ENCODE measurements at regions not wholly inside any gene's neighbourhood (a gene's known extent, or its start where the extent isn't known, plus 50 kb on each side); places are given as distances from the start of the nearest gene placed in this dataset.
"Not testable (repeated sequence)": the region's sequence is repeated elsewhere in the genome, so short reads cannot be mapped to it uniquely, and the experiment has no call there.

DNA sequence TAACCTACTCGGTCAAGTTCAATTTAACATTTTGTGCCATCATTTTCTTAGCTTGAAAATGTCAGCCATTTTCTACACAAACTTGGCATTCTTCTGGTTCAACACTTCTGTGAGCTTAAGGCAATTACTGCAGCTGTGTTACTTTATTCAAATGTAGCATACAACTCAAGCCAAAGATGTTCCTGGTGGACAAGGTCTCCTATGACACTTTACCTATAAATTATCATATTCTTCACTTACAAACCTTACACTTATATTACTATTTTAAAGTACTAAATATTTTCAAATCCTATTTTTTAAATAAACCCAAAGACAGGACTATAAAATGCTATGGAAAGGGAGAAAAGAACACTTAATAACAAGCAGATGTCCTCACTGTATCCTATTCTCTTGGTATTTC lies 1045.3 kb downstream of the TSN start:
- no TSS peak for BruUV-seq (replicated peaks)
- TF ChIP-seq CTCF (IDR thresholded peaks at IDR 0.05; ENCODE audit: unreplicated experiment): no peak
- no peak overlapping the region for H3K27ac Mint-ChIP-seq (ENCODE audit: low read depth, unreplicated experiment)
- no peak overlapping the region for H3K4me3 Mint-ChIP-seq (ENCODE audit: unreplicated experiment)
- POLR2A ChIA-PET: no interaction called here
- no peaks in the 10 kb centered on the region for H3K36me3 Mint-ChIP-seq (ENCODE audit: insufficient read depth, unreplicated experiment)
- CTCF ChIA-PET: interaction anchor here (0.6 kb wide), 1 partner anchor 180 kb away, joined by 4 read pairs; no protein-coding TSS in a partner anchor
- intact Hi-C loops (cut with micrococcal nuclease): no loop called here
- H3K9me3 Mint-ChIP-seq (ENCODE audit: unreplicated experiment): no peaks in the 10 kb centered on the region
- H3K4me1 Mint-ChIP-seq (ENCODE audit: insufficient read depth, unreplicated experiment): peaks cover 6% of the 10 kb centered on the region
- H3K27me3 Mint-ChIP-seq (ENCODE audit: insufficient read depth, unreplicated experiment): no peaks in the 10 kb centered on the region
- DNase-seq (ENCODE audit: unreplicated experiment): no peak

DNA sequence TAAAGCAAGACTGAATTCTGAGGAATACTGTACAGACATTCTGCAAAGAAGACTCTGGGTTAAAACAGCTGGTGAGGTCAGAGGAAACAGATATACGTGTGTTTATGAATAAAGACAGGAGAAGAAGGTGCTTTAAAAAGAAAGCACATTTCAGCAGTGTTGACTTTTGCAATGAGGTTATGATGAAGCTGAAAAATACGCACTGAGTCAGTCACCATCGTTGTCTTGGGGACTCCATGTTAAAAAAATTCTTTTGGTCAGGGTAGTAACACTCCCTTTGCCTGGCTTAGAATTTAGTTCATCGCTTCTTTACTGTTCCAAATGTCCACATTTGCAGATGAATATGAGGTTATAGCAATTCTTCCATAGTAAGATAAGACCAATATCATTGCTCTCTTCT lies 1049.0 kb downstream of the TSN start:
- Mint-ChIP-seq H3K36me3 (ENCODE audit: insufficient read depth, unreplicated experiment) (no peaks in the 10 kb centered on the region), H3K4me1 (ENCODE audit: insufficient read depth, unreplicated experiment) (peaks cover 6% of the 10 kb centered on the region), H3K27ac (ENCODE audit: low read depth, unreplicated experiment) (no peak overlapping the region), H3K4me3 (ENCODE audit: unreplicated experiment) (no peak overlapping the region), H3K9me3 (ENCODE audit: unreplicated experiment) (no peaks in the 10 kb centered on the region), H3K27me3 (ENCODE audit: insufficient read depth, unreplicated experiment) (no peaks in the 10 kb centered on the region)
- no peak for DNase-seq (ENCODE audit: unreplicated experiment)
- POLR2A ChIA-PET: no interaction called here
- CTCF ChIA-PET: no interaction called here
- intact Hi-C loops (cut with micrococcal nuclease): no loop called here
- TF ChIP-seq CTCF (IDR thresholded peaks at IDR 0.05; ENCODE audit: unreplicated experiment): no peak
- no TSS peak for BruUV-seq (replicated peaks)

GRCh38 chr2:122805346-122805745 lies 1049.9 kb downstream of the TSN start:
- TF ChIP-seq CTCF (IDR thresholded peaks at IDR 0.05; ENCODE audit: unreplicated experiment): no peak
- Mint-ChIP-seq H3K4me1 (ENCODE audit: insufficient read depth, unreplicated experiment) (peaks cover 6% of the 10 kb centered on the region), H3K27ac (ENCODE audit: low read depth, unreplicated experiment) (no peak overlapping the region), H3K27me3 (ENCODE audit: insufficient read depth, unreplicated experiment) (no peaks in the 10 kb centered on the region), H3K9me3 (ENCODE audit: unreplicated experiment) (no peaks in the 10 kb centered on the region), H3K36me3 (ENCODE audit: insufficient read depth, unreplicated experiment) (no peaks in the 10 kb centered on the region), H3K4me3 (ENCODE audit: unreplicated experiment) (no peak overlapping the region)
- intact Hi-C loops (cut with micrococcal nuclease): no loop called here
- POLR2A ChIA-PET: no interaction called here
- DNase-seq (ENCODE audit: unreplicated experiment): peak; percentile 27
- CTCF ChIA-PET: no interaction called here
- no TSS peak for BruUV-seq (replicated peaks)

DNA sequence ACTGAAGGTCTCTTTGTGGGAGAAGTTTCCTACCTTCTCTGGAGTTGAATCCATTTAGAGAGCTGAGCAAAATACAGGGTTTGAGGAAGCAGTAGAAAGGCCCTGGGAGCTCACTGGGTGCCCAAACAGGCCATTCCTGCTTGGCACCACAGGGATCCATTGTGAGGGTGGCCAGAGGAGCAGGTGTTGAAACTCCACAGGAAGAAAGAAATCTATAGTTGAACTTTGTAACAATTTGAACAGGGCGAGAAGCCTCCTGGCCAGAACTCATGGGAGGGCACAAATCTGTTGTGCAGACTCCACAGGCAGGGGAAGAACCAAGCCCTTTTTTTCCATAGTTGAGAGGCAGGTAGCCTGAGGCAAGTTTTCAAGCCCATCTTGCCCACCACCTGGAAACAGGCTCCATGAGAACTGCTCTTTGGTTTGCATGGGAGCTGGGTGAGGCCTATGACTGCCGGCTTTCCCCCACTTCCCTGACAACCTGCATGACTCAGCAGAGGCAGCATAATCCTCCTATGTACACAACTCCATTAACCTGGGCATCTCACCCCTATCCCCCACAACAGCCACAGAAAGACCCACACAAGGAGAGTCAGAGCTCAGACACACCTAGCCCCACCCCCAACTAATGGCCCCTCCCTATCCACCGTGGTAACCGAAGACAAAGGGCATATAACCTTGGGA lies 1053.0 kb downstream of the TSN start:
- intact Hi-C loops (cut with micrococcal nuclease): no loop called here
- no TSS peak for BruUV-seq (replicated peaks)
- Mint-ChIP-seq H3K4me1 (ENCODE audit: insufficient read depth, unreplicated experiment) (peaks cover 6% of the 10 kb centered on the region), H3K36me3 (ENCODE audit: insufficient read depth, unreplicated experiment) (no peaks in the 10 kb centered on the region), H3K27ac (ENCODE audit: low read depth, unreplicated experiment) (no peak overlapping the region), H3K4me3 (ENCODE audit: unreplicated experiment) (no peak overlapping the region), H3K27me3 (ENCODE audit: insufficient read depth, unreplicated experiment) (no peaks in the 10 kb centered on the region), H3K9me3 (ENCODE audit: unreplicated experiment) (no peaks in the 10 kb centered on the region)
- no peak for TF ChIP-seq CTCF (IDR thresholded peaks at IDR 0.05; ENCODE audit: unreplicated experiment)
- ChIA-PET POLR2A (no interaction called here), CTCF (no interaction called here)
- DNase-seq (ENCODE audit: unreplicated experiment): peak; percentile 4

DNA sequence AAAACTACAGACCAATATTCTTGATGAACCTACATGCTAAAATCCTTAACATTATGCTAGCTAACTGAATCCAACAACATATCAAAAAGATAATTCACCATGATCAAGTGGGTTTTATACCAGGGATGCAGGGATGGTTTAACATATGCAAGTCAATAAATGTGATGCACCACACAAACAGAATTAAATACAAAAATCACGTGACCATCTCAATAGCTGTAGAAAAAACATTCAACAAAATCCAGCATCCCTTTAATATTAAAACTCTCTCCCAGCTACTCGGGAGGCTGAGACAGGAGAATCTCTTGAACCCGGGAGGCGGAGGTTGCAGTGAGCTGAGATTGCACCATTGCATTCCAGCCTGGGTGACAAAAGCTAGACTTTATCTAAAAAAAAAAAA lies 1056.8 kb downstream of the TSN start:
- BruUV-seq (replicated peaks); POLR2A ChIA-PET; H3K9me3 Mint-ChIP-seq (ENCODE audit: unreplicated experiment); DNase-seq (ENCODE audit: unreplicated experiment); H3K36me3 Mint-ChIP-seq (ENCODE audit: insufficient read depth, unreplicated experiment); intact Hi-C loops (cut with micrococcal nuclease); CTCF ChIA-PET; H3K27me3 Mint-ChIP-seq (ENCODE audit: insufficient read depth, unreplicated experiment); H3K27ac Mint-ChIP-seq (ENCODE audit: low read depth, unreplicated experiment); H3K4me3 Mint-ChIP-seq (ENCODE audit: unreplicated experiment): not testable (repeated sequence)
- H3K4me1 Mint-ChIP-seq (ENCODE audit: insufficient read depth, unreplicated experiment): peaks cover 12% of the 10 kb centered on the region
